ENCODE measurements at regions not wholly inside any gene's neighbourhood (a gene's known extent, or its start where the extent isn't known, plus 50 kb on each side); places are given as distances from the start of the nearest gene placed in this dataset.

DNA sequence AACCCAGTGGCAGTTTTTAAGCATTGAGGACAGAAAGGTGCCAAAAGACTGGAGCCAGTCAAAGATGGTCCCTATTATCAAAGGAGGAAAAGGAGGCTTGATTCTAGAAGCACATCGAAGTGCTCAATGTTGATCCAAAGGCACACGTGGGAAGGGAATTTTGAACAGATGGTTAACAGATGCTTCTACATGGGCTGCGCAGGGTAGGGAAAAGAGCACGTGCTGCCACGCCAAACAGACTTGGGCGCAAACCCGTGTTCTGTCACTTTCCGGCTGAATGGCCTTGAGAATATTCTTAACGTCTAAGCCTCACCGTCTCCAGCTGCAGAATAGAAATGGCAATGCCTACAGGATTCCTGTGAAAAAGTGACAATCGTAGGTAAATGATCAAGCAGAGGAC, 217.9 kb upstream of the MTNR1B start:
- TF ChIP-seq SIN3A (IDR thresholded peaks at IDR 0.05; ENCODE audit: borderline replicate concordance, insufficient read depth, low read depth, low read length), result no peak
- TF ChIP-seq CTCF (IDR thresholded peaks at IDR 0.05), result no peak
- no peak for TF ChIP-seq REST (IDR thresholded peaks at IDR 0.05; ENCODE audit: insufficient read depth in 1 of 2, low read depth in 2 of 2, low read length in 1 of 2)
- no peak for TF ChIP-seq POLR2AphosphoS5 (IDR thresholded peaks at IDR 0.05; ENCODE audit: low read depth, low read length)
- no peak for TF ChIP-seq TCF7L2 (IDR thresholded peaks at IDR 0.05; ENCODE audit: low read depth, low read length)

GRCh38 chr11:92752122-92752521, 217.3 kb upstream of the MTNR1B start:
- Histone ChIP-seq H3K27me3 (ENCODE audit: control insufficient read depth, insufficient read depth, low read length) (no peaks in the 10 kb centered on the region), H3K27ac (ENCODE audit: low read length) (no peak overlapping the region), H3K4me1 (ENCODE audit: control insufficient read depth, insufficient read depth, low read length) (no peaks in the 10 kb centered on the region), H3K9me3 (ENCODE audit: control insufficient read depth, insufficient read depth, low read depth, low read length) (no peaks in the 10 kb centered on the region), H3K36me3 (ENCODE audit: control insufficient read depth, insufficient read depth, low read length) (no peaks in the 10 kb centered on the region), H3K4me3 (ENCODE audit: low read depth in 2 of 2, low read length in 2 of 2) (no peak overlapping the region)
- in situ Hi-C loops (cut with HindIII; ENCODE audit: low pct_unique_long_range_greater_than_20kb, low sequenced_read_pairs), result no loop called here
- BruUV-seq (replicated peaks), result no TSS peak
- ChIA-PET POLR2A (no interaction called here), CTCF (no interaction called here)
- no peak for ATAC-seq
- intact Hi-C loops (cut with micrococcal nuclease; ENCODE audit: unreplicated experiment), result no loop called here
- TF ChIP-seq TCF7L2 (IDR thresholded peaks at IDR 0.05; ENCODE audit: low read depth, low read length) (no peak), SIN3A (IDR thresholded peaks at IDR 0.05; ENCODE audit: borderline replicate concordance, insufficient read depth, low read depth, low read length) (no peak), CTCF (IDR thresholded peaks at IDR 0.05) (no peak), POLR2AphosphoS5 (IDR thresholded peaks at IDR 0.05; ENCODE audit: low read depth, low read length) (no peak), REST (IDR thresholded peaks at IDR 0.05; ENCODE audit: insufficient read depth in 1 of 2, low read depth in 2 of 2, low read length in 1 of 2) (no peak)
- no peak for DNase-seq (ENCODE audit: low read depth, low spot score)

More for the DNA sequence above, 217.9 kb upstream of the MTNR1B start:
- no peaks in the 10 kb centered on the region for H3K36me3 ChIP-seq (ENCODE audit: control insufficient read depth, insufficient read depth, low read length)
- H3K27me3 ChIP-seq (ENCODE audit: control insufficient read depth, insufficient read depth, low read length), result no peaks in the 10 kb centered on the region
- no peaks in the 10 kb centered on the region for H3K4me1 ChIP-seq (ENCODE audit: control insufficient read depth, insufficient read depth, low read length)
- POLR2A ChIA-PET, result no interaction called here
- DNase-seq (ENCODE audit: low read depth, low spot score) (no peak), ATAC-seq (no peak)
- H3K4me3 ChIP-seq (ENCODE audit: low read depth in 2 of 2, low read length in 2 of 2), result no peak overlapping the region
- no peak overlapping the region for H3K27ac ChIP-seq (ENCODE audit: low read length)
- CTCF ChIA-PET, result no interaction called here
- in situ Hi-C loops (cut with HindIII; ENCODE audit: low pct_unique_long_range_greater_than_20kb, low sequenced_read_pairs) (no loop called here), intact Hi-C loops (cut with micrococcal nuclease; ENCODE audit: unreplicated experiment) (no loop called here)
- H3K9me3 ChIP-seq (ENCODE audit: control insufficient read depth, insufficient read depth, low read depth, low read length), result no peaks in the 10 kb centered on the region
- no TSS peak for BruUV-seq (replicated peaks)

All from Panc1 (cell line).